ENCODE measurements at regions not wholly inside any gene's neighbourhood (a gene's known extent, or its start where the extent isn't known, plus 50 kb on each side); places are given as distances from the start of the nearest gene placed in this dataset.

- Histone ChIP-seq H3K9me3 (peaks cover 0 to 2% (median 0%) of the 10 kb centered on the region in 3 donors), H3K4me1 (no peaks in the 10 kb centered on the region), H3K36me3 (no peaks in the 10 kb centered on the region), H3K4me3 (no peak overlapping the region), H3K27ac (no peak overlapping the region), H3K27me3 (no peaks in the 10 kb centered on the region)
- no peak for DNase-seq
- TF ChIP-seq CTCF (IDR thresholded peaks at IDR 0.05) (no peak), POLR2A (IDR thresholded peaks at IDR 0.05) (no peak)
- WGBS, 2 donors, result 53 to 74% methylated on average over 4 of the region's 4 CpGs
- intact Hi-C loops (cut with DNase I), result no loop called here
Observed at GRCh38 chr6:74731931-74732330, 473.9 kb downstream of the COL12A1 start.

- intact Hi-C loops (cut with DNase I), result no loop called here
- Histone ChIP-seq H3K4me1 (no peaks in the 10 kb centered on the region), H3K27ac (no peak overlapping the region), H3K27me3 (no peaks in the 10 kb centered on the region), H3K4me3 (no peak overlapping the region), H3K36me3 (no peaks in the 10 kb centered on the region), H3K9me3 (no peaks in the 10 kb centered on the region)
- WGBS, 2 donors, result 23 to 32% methylated on average over 2 of the region's 2 CpGs
- TF ChIP-seq POLR2A (IDR thresholded peaks at IDR 0.05) (no peak), CTCF (IDR thresholded peaks at IDR 0.05) (no peak)
- DNase-seq, result no peak
Observed at GRCh38 chr6:74731204-74731603, 474.6 kb downstream of the COL12A1 start.

- Histone ChIP-seq H3K27me3 (no peaks in the 10 kb centered on the region), H3K4me3 (no peak overlapping the region), H3K4me1 (no peaks in the 10 kb centered on the region), H3K9me3 (no peaks in the 10 kb centered on the region), H3K27ac (no peak overlapping the region), H3K36me3 (no peaks in the 10 kb centered on the region)
- intact Hi-C loops (cut with DNase I), result no loop called here
- WGBS, 2 donors, result 69 to 100% methylated on average over 1 of the region's 1 CpG
- TF ChIP-seq CTCF (IDR thresholded peaks at IDR 0.05) (no peak), POLR2A (IDR thresholded peaks at IDR 0.05) (no peak)
- no peak for DNase-seq
Observed at GRCh38 chr6:74720923-74721322, 484.9 kb downstream of the COL12A1 start.

- no peak overlapping the region for H3K27ac ChIP-seq
- no peak overlapping the region for H3K4me3 ChIP-seq
- DNase-seq, result no peak
- no peaks in the 10 kb centered on the region for H3K36me3 ChIP-seq
- no peaks in the 10 kb centered on the region for H3K27me3 ChIP-seq
- no peaks in the 10 kb centered on the region for H3K9me3 ChIP-seq
- H3K4me1 ChIP-seq, result no peaks in the 10 kb centered on the region
- no peak for TF ChIP-seq CTCF (IDR thresholded peaks at IDR 0.05)
- no peak for TF ChIP-seq POLR2A (IDR thresholded peaks at IDR 0.05)
- intact Hi-C loops (cut with DNase I), result no loop called here
Observed at GRCh38 chr6:74717591-74717990, 488.3 kb downstream of the COL12A1 start.

- intact Hi-C loops (cut with DNase I), result no loop called here
- no peak for DNase-seq
- 68 to 76% methylated on average over 1 of the region's 1 CpG for WGBS, 2 donors
Observed at GRCh38 chr6:74715355-74716085, 490.3 kb downstream of the COL12A1 start.

More at GRCh38 chr6:74715355-74716085, 490.3 kb downstream of the COL12A1 start:
- no peaks in the 10 kb centered on the region for H3K9me3 ChIP-seq
- TF ChIP-seq POLR2A (IDR thresholded peaks at IDR 0.05) (no peak), CTCF (IDR thresholded peaks at IDR 0.05) (no peak)
- H3K4me1 ChIP-seq, result no peaks in the 10 kb centered on the region
- H3K27ac ChIP-seq, result no peak overlapping the region
- no peak overlapping the region for H3K4me3 ChIP-seq
- H3K36me3 ChIP-seq, result no peaks in the 10 kb centered on the region
- H3K27me3 ChIP-seq, result no peaks in the 10 kb centered on the region
